Anterior cingulate cortex (tissue), 58 donors: ENCODE measurements at regions not wholly inside any gene's neighbourhood (a gene's known extent, or its start where the extent isn't known, plus 50 kb on each side); places are given as distances from the start of the nearest gene placed in this dataset.

Experiments used
- DNase-seq, 58 donors: peaks; one replicate each; lab custom pipeline; 2025; lab: John Stamatoyannopoulos, UW

- DNase-seq = no peak
Observed at GRCh38 chr2:186274936-186275575, 211.0 kb upstream of the ZC3H15 start.

- no peak for DNase-seq
Observed at GRCh38 chr2:186276909-186277308, 209.2 kb upstream of the ZC3H15 start.

GRCh38 chr2:186281726-186282125 lies 204.3 kb upstream of the ZC3H15 start:
- DNase-seq = no peak

GRCh38 chr2:186294248-186294888 lies 191.7 kb upstream of the ZC3H15 start:
- no peak for DNase-seq

GRCh38 chr2:186299610-186300009 lies 186.4 kb upstream of the ZC3H15 start:
- DNase-seq = no peak

- no peak for DNase-seq
Observed at GRCh38 chr2:186302263-186302662, 183.8 kb upstream of the ZC3H15 start.

GRCh38 chr2:186303091-186303490 lies 183.0 kb upstream of the ZC3H15 start:
- DNase-seq = no peak

GRCh38 chr2:186304064-186304463 lies 182.0 kb upstream of the ZC3H15 start:
- DNase-seq = no peak

GRCh38 chr2:186306754-186307153 lies 179.3 kb upstream of the ZC3H15 start:
- DNase-seq = no peak

GRCh38 chr2:186307871-186308270 lies 178.2 kb upstream of the ZC3H15 start:
- no peak for DNase-seq

GRCh38 chr2:186308347-186308746 lies 177.7 kb upstream of the ZC3H15 start:
- no peak for DNase-seq

GRCh38 chr2:186309901-186310300 lies 176.2 kb upstream of the ZC3H15 start:
- DNase-seq = peak in 3 of 58 donors; percentile 2 to 5 (median 2)

GRCh38 chr2:186319105-186319504 lies 167.0 kb upstream of the ZC3H15 start:
- DNase-seq = no peak

- no peak for DNase-seq
Observed at GRCh38 chr2:186325827-186326535, 160.1 kb upstream of the ZC3H15 start.

- DNase-seq = no peak
Observed at GRCh38 chr2:186327251-186327868, 158.7 kb upstream of the ZC3H15 start.

- no peak for DNase-seq
Observed at GRCh38 chr2:186328838-186329237, 157.2 kb upstream of the ZC3H15 start.

- no peak for DNase-seq
Observed at GRCh38 chr2:186330050-186330449, 156.0 kb upstream of the ZC3H15 start.

GRCh38 chr2:186339716-186340115 lies 146.3 kb upstream of the ZC3H15 start:
- no peak for DNase-seq

- DNase-seq = no peak
Observed at GRCh38 chr2:186342029-186342428, 144.0 kb upstream of the ZC3H15 start.

GRCh38 chr2:186345745-186346144 lies 140.3 kb upstream of the ZC3H15 start:
- DNase-seq = no peak

- DNase-seq = no peak
Observed at GRCh38 chr2:186346216-186346615, 139.8 kb upstream of the ZC3H15 start.
